ENCODE measurements at regions not wholly inside any gene's neighbourhood (a gene's known extent, or its start where the extent isn't known, plus 50 kb on each side); places are given as distances from the start of the nearest gene placed in this dataset.

DNA sequence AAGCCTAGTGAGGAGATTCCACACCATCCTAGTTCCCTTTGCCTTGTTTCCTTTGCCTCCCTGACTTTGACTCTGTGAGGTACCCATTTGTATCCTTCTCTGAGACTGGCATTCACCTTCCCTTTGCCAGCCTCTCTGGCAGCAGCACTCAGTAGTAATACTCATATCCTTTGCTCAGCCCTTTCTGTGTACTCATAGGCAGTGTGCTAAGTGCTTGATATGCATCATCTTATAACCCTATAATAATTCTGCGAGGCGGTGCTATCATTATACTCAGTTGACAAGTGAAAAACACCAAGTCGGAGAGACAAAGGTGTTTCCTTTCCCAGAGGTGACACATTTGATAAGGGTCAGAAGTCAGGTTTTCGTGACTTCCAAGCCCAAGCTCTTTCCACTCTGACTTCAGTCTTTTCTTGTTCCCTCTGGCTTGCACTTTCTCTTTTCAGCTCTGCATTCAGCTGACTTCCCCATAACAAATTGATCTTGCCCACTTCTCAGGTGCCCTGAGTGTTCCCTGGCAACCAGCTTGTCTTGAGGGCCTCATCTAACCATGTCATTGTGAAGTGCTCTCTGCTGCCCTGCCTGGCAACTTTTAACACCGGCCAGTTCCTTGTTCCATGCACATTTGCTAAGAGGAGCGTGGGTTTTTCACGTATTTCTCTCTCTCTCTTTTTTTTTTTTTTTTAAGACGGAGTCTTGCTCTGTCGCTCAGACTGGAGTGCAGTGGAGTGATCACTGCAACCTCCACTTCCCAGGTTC lies 94.5 kb upstream of the UPP2 start:
- TF ChIP-seq CHD2 (IDR thresholded peaks at IDR 0.05; ENCODE audit: low read length, partially characterized antibody) (no peak), CTCF (IDR thresholded peaks at IDR 0.05) (no peak)
